SK-N-MC (cell line): ENCODE measurements at regions not wholly inside any gene's neighbourhood (a gene's known extent, or its start where the extent isn't known, plus 50 kb on each side); places are given as distances from the start of the nearest gene placed in this dataset.

Experiments used
- EZH2 ChIP-seq: fragments of 200-600 bp; sonication (generic); IDR thresholded peaks from one replicate; pipeline ENCODE4 v1.6.1; 2017; ENCODE audit warnings: antibody characterized with exemption
- FOXP2 ChIP-seq: optimal IDR thresholded peaks from 2 replicates; pipeline ENCODE3; 2011; ENCODE audit warnings: mild to moderate bottlenecking, moderate library complexity; ENCODE audit not compliant: insufficient read depth; ENCODE audit errors: extremely low read length, control extremely low read depth
- POLR2AphosphoS5 ChIP-seq: IDR thresholded peaks from 2 replicates; pipeline ENCODE4 v1.6.1; 2012; ENCODE audit warnings: mild to moderate bottlenecking, low read depth, low read length, borderline replicate concordance

DNA sequence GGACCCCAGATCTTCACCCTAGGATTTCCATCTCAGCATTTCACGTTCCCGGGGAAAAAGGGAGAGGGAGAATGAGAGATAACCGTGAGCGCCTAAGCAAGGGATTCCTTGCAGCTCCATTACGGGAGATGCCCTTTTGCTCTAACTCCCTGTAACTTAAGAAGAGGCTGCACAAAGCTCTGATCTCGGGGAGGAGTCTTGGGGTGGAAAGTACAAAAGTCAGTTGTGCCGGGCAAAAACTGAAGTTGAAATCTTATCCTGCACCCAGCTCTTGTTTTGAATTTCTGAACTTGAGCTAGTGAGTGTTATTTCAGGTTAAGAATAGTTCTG is 256.4 kb upstream of the SOX21 start:
- TF ChIP-seq EZH2 (no peak), FOXP2 (no peak), POLR2AphosphoS5 (no peak)
